ENCODE measurements at regions not wholly inside any gene's neighbourhood (a gene's known extent, or its start where the extent isn't known, plus 50 kb on each side); places are given as distances from the start of the nearest gene placed in this dataset.

- Histone ChIP-seq H3K4me1 (ENCODE audit: control insufficient read depth in 1 of 2, insufficient read depth in 2 of 2, low read depth in 1 of 2, low read length in 1 of 2) (peaks cover 28 to 43% of the 10 kb centered on the region in 2 experiments), H3K9me2 (no peaks in the 10 kb centered on the region), H2AFZ (ENCODE audit: low read depth) (no peak overlapping the region), H3K4me3 (ENCODE audit: low read depth in 2 of 2, low read length in 1 of 2) (peak overlapping the region; percentile 55 to 62), H3K79me2 (ENCODE audit: insufficient read depth) (peaks cover 77% of the 10 kb centered on the region), H3F3A (replicated peaks; ENCODE audit: insufficient read depth) (peaks cover 38% of the 10 kb centered on the region), H3K36me3 (replicated peaks in 1 of 2; ENCODE audit: control insufficient read depth in 1 of 2, insufficient read depth in 2 of 2, low read length in 1 of 2) (peaks cover 15 to 34% of the 10 kb centered on the region in 2 experiments), H3K9me3 (no peaks in the 10 kb centered on the region), H4K20me1 (ENCODE audit: insufficient read depth) (peaks cover 43% of the 10 kb centered on the region), H3K27me3 (ENCODE audit: insufficient read depth) (no peaks in the 10 kb centered on the region), H3K4me2 (peak overlapping the region; percentile 92), H3K9ac (peak overlapping the region; percentile 53; the same call in 1 of the 2 replicates), H3K27ac (ENCODE audit: low read depth in 2 of 2, low read length in 1 of 2) (peak overlapping the region in 1 of 2 experiments; percentile 58; a peak in 2 of 4 replicates)
- POLR2A ChIA-PET: no interaction called here
- DNase-seq: no peak
- WGBS (ENCODE audit: low lambda C conversion rate): 67% methylated on average over 16 of the region's 17 CpGs
- CTCF ChIA-PET: interaction anchor here (0.7 to 6.6 kb wide), 5 partner anchors 15 to 89 kb away, joined by 3 to 75 read pairs (median 3); no protein-coding TSS in a partner anchor
- TF ChIP-seq NRF1 (IDR thresholded peaks at IDR 0.05; ENCODE audit: low read depth, low read length) (no peak), RXRA (IDR thresholded peaks at IDR 0.05; ENCODE audit: borderline replicate concordance, low read depth) (no peak), ELF1 (IDR thresholded peaks at IDR 0.05) (no peak), MAX (IDR thresholded peaks at IDR 0.05; ENCODE audit: low read depth) (no peak), ZBTB33 (IDR thresholded peaks at IDR 0.05; ENCODE audit: borderline replicate concordance, low read depth) (no peak), FOSL2 (IDR thresholded peaks at IDR 0.05; ENCODE audit: borderline replicate concordance, low read depth) (no peak), GABPA (IDR thresholded peaks at IDR 0.05; ENCODE audit: low read depth) (no peak), MEF2A (IDR thresholded peaks at IDR 0.05; ENCODE audit: borderline replicate concordance, low read depth) (no peak), SIN3A (IDR thresholded peaks at IDR 0.05; ENCODE audit: borderline replicate concordance, low read depth, low read length) (no peak), RCOR1 (IDR thresholded peaks at IDR 0.05; ENCODE audit: low read length) (no peak), TAF1 (IDR thresholded peaks at IDR 0.05; ENCODE audit: borderline replicate concordance, low read depth, low read length) (no peak), CHD2 (IDR thresholded peaks at IDR 0.05; ENCODE audit: low read length, partially characterized antibody) (no peak)
- TF ChIP-seq, protein P1, sequence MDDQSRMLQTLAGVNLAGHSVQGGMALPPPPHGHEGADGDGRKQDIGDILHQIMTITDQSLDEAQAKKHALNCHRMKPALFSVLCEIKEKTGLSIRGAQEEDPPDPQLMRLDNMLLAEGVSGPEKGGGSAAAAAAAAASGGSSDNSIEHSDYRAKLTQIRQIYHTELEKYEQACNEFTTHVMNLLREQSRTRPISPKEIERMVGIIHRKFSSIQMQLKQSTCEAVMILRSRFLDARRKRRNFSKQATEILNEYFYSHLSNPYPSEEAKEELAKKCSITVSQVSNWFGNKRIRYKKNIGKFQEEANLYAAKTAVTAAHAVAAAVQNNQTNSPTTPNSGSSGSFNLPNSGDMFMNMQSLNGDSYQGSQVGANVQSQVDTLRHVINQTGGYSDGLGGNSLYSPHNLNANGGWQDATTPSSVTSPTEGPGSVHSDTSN (IDR thresholded peaks at IDR 0.05): no peak
- TF ChIP-seq, protein P2, sequence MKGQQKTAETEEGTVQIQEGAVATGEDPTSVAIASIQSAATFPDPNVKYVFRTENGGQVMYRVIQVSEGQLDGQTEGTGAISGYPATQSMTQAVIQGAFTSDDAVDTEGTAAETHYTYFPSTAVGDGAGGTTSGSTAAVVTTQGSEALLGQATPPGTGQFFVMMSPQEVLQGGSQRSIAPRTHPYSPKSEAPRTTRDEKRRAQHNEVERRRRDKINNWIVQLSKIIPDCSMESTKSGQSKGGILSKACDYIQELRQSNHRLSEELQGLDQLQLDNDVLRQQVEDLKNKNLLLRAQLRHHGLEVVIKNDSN (IDR thresholded peaks at IDR 0.05; ENCODE audit: borderline replicate concordance, low read depth): no peak
Observed at GRCh38 chr1:201647722-201648065, 108.8 kb downstream of the NAV1 start.
